ENCODE measurements at regions not wholly inside any gene's neighbourhood (a gene's known extent, or its start where the extent isn't known, plus 50 kb on each side); places are given as distances from the start of the nearest gene placed in this dataset.

DNA sequence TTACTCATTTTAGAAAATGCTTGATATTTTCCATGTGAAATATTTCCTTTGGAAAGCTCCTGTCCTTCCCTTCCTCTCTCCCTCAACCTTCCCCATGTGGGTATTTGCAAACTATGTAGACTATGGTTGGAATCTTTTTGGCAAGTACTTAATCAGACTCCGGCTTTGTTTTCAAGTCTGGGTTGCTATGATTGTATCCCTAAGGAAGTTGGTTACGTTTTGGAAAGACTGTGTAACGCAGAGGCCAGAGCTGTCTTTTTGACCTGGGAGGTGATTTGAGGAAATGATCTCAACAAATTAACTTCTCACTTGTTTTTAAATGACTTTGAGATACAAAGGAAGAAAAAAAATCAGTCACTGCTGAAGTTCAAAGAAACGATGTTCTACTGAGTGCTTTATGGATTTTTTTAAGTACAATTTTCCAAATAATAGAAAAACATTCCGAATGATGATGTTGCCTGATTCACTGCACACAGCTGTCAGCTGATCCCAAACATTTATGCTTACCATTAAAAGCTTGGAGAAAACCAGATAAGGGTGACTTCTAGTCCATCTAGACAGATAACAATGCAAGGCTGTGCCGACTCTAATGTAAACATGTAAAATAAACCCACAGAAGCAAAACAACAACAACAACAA, 145.5 kb upstream of the CELF2 start:
- ATAC-seq (peak; percentile 95), DNase-seq (ENCODE audit: missing footprints) (no peak)
- intact Hi-C loops (cut with DNase I), result loop anchor here (2.0 to 5.0 kb wide), 4 partner anchors 40 to 165 kb away; partner anchors contain the start of gene CELF2

DNA sequence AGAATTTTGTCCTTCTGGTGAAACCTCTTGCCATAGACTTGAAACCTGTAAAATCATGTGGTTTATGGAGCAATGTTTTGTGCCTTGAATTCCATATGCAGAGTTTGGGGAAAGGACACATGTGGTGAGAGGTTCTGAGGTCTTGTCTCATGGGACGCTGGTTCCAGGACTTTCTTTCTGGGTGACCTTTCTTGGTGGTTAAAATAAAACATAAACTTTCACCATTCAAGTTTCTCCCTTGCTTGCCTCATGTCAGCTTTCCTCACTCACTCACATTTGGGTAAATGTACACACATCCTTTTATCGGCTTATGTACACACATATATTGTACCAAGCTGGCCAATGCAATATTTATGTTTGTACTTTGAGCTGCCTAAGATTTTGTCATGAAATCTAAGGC, 144.9 kb upstream of the CELF2 start:
- intact Hi-C loops (cut with DNase I), result loop anchor here (2.0 to 5.0 kb wide), 4 partner anchors 40 to 165 kb away; partner anchors contain the start of gene CELF2
- ATAC-seq, result no peak
- DNase-seq (ENCODE audit: missing footprints), result no peak

DNA sequence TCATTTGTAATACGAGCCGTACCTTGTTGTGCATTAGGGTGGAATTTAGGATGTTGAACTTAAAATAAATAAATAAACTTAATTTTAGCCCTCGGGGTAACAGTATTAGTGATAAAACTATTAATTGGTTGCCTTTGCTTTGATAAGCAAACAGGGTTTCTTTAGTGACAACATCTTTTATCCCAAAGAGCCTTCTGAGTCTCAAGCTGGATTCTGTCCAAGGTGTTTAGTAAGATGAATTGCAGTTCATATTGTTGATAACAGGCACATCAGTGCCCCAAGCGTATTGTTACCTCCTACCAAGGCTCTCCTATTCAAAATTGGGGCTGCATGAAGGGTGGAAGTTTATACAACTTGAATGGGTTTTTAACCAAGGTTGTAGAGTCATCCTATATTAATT, 144.4 kb upstream of the CELF2 start:
- ATAC-seq, result no peak
- DNase-seq (ENCODE audit: missing footprints), result no peak
- intact Hi-C loops (cut with DNase I), result loop anchor here (2.0 to 5.0 kb wide), 4 partner anchors 41 to 164 kb away; partner anchors contain the start of gene CELF2

DNA sequence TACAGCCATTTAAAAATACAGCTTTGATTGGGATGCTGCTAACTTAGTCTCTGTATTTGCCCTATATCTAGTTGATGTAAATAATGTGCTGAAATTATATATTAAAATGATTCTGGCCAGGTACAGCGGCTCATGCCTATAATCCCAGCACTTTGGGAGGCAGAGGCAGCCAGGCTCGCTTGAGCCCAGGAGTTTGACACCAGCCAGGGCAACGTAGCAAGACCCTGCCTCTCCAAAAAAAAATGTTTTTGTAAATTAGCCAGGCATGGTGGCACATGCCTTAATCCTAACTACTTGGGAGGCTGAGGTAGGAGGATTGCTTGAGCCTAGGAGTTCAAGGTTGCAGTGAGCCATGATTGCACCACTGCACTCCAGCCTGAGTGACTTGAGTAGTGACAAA, 143.8 kb upstream of the CELF2 start:
- intact Hi-C loops (cut with DNase I), result loop anchor here (2.0 to 5.0 kb wide), 4 partner anchors 42 to 163 kb away; partner anchors contain the start of gene CELF2
- ATAC-seq, result no peak
- DNase-seq (ENCODE audit: missing footprints), result no peak

DNA sequence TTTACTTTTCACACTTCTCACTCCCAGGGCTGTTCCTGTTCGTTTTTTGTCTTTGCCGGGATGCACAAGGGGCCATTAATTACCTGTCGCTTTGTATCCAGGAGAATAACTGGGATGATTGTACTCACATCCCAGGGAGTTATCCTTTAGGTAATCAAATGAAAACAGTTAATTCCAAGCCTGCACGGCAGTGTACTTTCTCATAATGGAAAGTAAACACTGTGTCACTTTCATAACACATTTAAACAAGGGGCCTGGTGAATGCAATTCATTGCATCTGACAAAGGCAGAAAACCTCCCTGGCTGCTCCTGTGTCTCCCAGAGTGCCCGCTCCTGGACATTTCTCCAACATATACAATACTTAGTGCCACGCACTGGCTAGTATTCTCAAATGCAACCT, 138.7 kb upstream of the CELF2 start:
- no peak for ATAC-seq
- intact Hi-C loops (cut with DNase I), result no loop called here
- DNase-seq (ENCODE audit: missing footprints), result no peak

DNA sequence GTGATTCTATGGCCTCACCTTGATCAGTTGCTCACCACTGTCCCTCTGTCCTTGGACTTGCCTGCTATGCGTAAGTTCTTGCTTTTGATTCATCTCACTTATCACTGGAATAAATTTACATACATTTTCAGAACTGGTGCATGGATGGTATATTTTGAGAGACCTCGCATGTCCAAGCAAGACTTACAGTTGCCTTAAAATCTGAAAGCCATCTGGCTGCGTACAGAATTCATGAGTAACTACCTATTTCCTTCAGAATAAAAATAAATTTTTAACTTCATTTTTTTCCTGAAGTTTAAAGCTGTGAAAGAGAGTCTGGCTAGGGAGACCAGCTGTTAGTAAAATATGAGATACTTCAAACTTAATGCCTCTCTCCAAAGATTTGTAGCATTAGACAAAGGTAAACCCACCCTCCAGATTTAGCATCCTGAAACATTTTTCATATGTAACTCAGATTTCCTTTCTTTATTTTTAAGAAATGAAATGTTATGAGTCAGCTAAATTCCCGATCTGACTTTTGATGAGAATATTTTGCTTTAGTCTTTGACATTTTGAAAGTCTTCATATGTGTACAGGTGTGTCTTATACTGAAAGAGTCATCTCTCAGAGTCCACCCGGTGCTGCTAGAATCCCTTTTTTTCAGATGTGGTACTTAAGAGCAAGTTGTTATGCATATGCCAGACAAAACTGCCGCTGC, 136.4 kb upstream of the CELF2 start:
- DNase-seq (ENCODE audit: missing footprints) (no peak), ATAC-seq (no peak)
- intact Hi-C loops (cut with DNase I), result no loop called here

DNA sequence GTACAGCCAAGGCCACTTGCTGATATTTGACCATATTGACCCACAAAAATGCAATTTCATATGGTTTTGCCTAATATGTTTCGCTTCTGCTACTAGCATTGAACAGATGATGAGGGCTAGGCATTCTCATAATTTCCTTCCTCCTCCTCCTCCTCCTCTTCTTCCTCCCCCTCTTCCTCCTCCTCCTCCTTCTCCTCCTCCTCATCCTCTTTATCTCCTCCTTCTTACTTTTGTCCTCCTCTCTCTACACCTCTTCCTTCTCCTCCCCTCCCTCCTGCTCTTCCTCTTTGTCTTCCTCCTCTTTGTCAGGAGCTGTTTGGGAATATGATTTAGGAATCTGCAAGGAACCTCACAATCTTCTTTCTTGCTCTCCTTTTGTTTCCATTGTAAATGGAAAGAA, 133.9 kb upstream of the CELF2 start:
- intact Hi-C loops (cut with DNase I), result no loop called here
- no peak for ATAC-seq
- DNase-seq (ENCODE audit: missing footprints), result no peak

DNA sequence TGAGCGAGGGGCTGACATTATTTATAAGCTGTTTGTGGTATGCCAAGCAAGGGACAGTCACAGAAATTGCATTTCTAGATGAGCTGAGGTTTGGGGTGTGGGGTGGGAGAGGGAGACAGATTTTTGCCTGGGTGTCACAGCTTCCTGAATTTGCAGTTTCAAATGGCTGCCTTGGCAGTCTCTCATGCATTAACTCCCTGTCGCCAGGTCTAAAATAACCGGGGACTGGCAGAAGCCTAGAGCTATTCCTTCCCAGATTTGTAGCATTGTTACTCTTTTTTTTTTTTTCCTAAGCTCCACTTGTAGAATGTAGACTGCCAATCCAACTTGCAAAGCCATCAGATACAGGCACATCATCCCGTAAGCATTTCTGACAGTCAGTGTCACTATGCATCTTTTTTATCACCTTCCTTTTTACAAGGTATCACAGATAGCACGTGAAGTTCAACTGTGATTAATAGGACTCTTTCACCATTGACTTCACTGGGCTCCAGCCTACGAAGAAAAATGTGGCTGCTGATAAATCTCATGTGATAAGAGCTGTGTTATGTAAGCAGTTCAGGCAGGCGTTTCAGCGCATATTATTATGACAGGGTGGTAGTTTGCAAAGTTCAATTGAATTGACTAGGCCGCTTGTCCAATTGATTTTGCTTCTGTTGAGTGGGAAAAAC, 130.7 kb upstream of the CELF2 start:
- ATAC-seq, result peak; percentile 68
- intact Hi-C loops (cut with DNase I), result no loop called here
- DNase-seq (ENCODE audit: missing footprints), result no peak

DNA sequence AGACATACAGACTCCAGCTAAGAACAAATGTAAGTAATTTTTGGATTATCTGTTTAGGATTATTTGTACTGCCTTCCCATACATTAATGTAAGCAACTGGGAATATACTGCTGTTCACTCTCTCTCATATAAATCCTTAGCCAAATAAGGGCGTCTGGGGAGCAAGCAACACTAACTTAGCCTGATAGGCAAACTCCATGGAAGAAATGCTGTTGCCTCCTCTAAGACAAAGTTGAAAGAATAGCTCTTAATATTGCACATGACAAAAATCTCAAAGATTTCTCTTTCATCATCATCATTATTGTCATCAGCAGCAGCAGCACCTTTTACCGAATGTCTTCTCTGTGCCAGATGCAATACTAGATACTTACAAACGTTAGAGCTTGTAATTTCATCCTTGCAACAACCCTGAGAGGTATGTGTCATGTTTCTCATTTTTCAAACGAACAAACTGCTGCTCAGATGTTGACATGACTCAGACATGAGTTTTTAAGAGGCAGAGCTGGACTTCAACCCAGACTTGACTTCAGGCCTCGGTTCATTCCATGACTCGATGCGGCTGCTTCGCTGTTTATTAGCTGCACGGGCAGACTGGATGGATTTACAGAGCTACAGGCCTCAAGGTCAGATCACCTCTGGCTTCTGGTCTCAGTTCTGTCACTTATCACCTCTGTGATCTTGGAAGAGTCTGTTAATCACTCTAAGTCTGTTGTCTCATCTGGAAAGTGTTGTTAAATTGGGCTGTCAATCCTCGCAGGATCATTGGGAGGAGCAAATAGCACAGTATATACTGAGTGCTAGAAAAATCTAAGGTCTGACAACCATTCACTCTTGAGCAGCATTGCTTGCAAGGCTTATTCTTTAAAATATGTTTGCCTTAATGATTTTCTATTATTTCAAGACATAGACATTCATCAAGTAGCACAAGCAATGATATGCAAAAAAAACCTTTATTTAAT, 126.3 kb upstream of the CELF2 start:
- intact Hi-C loops (cut with DNase I), result no loop called here
- DNase-seq (ENCODE audit: missing footprints), result no peak
- no peak for ATAC-seq

DNA sequence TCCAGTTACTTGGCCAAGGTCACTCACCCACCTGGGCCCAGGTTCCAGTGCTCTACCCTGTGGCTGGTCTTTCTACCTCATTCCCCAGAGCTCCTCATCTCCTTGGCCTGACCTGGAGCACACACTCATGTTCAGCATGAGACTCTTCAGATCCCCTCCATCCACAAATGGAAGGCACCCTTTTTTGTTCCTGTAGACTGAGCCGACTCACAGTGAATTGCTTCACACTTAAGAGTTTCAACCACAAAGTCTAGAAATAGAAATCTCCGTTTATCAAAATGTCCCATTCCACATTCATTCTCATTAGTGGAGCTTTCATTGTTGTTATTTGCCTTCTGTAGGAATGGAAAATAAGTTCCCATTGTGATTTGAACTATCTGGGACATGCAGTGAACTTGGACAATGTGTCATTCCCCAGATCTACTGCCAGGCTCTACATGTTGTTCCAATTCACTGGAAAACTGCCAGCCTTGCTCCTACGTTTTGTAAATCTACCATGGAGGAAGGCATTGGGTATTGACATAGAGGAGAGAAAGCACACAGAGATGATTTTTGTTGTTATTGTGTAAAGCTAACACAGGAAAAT, 125.3 kb upstream of the CELF2 start:
- intact Hi-C loops (cut with DNase I), result no loop called here
- no peak for DNase-seq (ENCODE audit: missing footprints)
- peak; percentile 63 for ATAC-seq

DNA sequence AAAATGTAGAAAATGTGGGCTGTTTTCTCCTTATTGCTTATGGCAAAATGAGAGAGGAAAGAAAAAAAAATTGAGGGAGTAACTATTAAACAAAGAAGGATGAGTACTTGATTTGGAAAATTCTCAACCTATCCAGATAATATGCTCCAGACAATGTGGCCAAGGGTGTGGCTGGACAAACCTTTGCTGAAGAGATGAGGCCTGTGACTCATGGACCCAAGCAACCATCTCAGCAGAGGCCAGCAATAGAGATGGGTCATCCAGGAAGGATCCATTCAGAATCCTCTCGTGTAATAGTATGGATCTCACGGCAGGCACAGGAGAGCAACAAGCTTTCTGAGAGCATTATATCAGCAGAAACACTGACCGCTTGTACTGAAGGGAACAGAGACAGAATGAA, 120.3 kb upstream of the CELF2 start:
- intact Hi-C loops (cut with DNase I), result no loop called here
- no peak for ATAC-seq

DNA sequence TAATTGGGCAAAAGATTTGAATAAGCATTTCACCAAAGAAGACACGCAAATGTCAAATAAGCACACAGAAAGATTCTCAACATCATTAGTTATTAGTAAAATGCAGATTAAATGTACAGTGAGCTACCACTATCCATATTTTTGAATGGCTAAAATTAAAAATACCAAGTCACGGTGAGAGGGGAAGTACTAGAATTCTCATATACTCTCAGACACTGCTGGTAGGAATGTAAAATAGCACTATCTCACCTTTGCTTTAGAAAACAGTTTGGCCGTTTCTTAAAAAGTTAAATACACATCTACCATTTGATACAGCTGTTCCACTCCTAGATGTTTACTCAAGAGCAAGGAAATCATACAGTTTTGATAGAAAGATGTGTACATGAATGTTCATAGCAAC, 115.8 kb upstream of the CELF2 start:
- intact Hi-C loops (cut with DNase I), result no loop called here
- ATAC-seq (no peak), DNase-seq (ENCODE audit: missing footprints) (no peak)

More for the DNA sequence above, 120.3 kb upstream of the CELF2 start:
- DNase-seq (ENCODE audit: missing footprints), result no peak

DNA sequence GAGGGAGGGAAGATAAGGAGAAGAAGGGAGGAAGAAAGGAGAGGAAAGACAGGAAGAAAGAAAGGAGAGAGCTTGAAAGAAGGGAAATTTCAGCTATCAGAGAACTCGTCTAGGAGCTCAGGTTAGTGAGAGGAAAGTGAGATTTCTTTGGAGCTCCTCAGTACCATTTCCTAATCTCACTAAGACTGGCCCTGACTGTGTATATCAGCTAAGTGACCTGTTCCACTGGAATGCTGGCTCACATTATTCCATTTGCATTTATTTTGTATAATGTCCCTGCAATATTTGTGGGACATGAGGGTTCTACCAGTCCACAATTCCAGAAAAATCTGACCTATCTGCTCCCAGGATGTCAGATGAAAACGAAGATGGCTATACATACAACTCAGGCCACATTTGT, 114.7 kb upstream of the CELF2 start:
- DNase-seq (ENCODE audit: missing footprints) (no peak), ATAC-seq (no peak)
- intact Hi-C loops (cut with DNase I), result no loop called here

DNA sequence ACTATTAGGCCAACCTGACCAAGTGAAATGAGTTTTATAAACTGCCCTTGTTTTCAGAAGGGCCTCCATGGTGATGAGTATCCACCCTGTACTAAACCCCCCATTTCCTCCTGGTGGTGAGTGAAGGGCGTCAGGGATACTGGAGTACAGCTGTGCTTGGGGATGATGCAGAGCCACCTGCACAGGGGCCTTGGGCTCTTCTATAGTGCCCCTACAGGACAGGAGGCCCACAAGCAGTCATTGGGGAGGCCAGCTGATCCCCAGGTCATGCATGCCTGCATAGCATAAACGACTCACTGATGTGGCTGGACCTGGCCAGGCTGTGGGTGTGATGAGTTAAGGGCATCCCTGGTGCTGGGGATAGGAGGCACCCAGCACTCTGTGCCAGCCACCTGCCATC, 114.1 kb upstream of the CELF2 start:
- ATAC-seq (peak; percentile 28), DNase-seq (ENCODE audit: missing footprints) (no peak)
- intact Hi-C loops (cut with DNase I), result no loop called here

DNA sequence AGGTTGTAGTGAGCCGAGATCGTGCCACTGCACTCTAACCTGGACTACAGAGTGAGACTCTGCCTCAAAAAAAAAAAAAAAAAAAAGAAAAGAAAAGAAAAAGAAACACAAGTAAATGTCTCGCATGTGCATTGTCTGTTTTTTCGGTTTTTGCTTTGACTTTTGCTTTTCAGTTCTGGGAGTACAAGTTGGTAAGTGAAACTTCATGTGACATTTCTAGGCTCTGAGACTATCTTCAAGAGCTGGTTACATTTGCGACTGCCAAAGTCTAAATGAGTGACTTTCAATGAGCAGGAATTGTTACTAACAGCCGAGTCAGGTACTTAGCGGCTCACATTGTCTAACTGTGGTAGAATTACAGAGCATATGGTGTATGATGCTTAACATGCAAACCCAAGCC, 107.0 kb upstream of the CELF2 start:
- intact Hi-C loops (cut with DNase I), result loop anchor here (5.0 kb wide), 3 partner anchors 83 to 112 kb away; no protein-coding TSS in a partner anchor
- DNase-seq (ENCODE audit: missing footprints) (no peak), ATAC-seq (peak; percentile 9)

DNA sequence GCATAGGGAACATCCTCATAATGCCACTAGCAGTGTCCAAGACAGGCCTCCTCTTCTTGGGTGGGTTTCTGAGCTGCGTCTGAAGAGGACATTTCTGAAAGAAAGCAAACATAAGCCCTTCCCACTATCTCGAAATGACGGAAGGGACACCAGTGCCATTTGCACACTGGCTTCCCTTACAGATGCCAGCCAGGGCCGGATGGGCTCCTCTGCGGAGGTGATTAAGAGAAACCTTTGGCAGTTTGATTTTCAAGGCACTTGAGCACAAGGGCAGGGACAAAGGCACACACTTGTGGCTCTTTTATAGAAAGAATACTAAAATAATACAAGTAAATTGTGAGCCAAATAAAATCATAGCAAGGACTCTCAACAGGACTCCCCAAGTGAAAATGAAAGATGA, 106.6 kb upstream of the CELF2 start:
- peak; percentile 43 for ATAC-seq
- intact Hi-C loops (cut with DNase I), result loop anchor here (5.0 kb wide), 3 partner anchors 84 to 111 kb away; no protein-coding TSS in a partner anchor
- no peak for DNase-seq (ENCODE audit: missing footprints)

DNA sequence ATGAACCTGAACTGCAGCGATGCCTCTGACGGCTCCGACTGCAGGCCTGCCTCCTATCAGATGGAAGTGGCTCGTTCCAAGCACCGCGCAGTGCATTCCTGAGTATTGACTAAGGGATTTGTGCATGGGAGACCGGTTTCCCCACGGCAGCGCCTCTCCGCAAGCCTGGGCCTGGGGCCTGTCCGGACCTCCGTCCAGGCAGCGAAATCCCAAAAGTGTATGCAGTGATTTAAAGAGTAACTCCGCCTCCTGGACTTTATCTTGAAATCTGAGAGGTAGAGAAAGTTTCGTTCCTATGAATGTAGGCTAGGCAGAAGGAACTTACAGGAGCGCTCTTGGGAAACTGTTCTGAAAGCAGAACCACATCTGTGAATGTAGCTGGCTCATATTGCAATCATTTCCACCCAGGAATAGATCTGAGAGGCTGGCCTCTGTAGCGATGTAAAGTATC, 106.2 kb upstream of the CELF2 start:
- intact Hi-C loops (cut with DNase I), result loop anchor here (5.0 kb wide), 3 partner anchors 84 to 111 kb away; no protein-coding TSS in a partner anchor
- ATAC-seq, result peak; percentile 79

DNA sequence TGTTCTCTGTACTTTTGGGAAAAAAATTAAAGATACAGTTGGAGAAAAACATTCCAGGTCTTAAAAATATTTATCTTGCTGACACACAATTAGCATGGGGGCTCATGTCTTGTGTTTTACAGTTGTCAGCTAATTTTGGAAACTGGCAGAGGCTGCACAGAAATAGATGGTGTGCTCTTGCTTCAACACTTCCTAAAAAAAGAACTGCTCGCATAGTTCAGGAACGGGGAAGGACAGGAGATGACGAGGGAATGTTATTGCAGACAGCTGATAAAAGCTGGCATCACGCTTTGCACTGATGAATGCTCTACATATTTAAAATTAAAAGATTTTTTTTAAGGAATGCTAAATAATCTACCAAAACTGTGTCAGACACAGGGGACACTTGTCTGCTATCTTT, 103.5 kb upstream of the CELF2 start:
- ATAC-seq (peak; percentile 80), DNase-seq (ENCODE audit: missing footprints) (no peak)
- intact Hi-C loops (cut with DNase I), result loop anchor here (5.0 kb wide), 3 partner anchors 87 to 112 kb away; no protein-coding TSS in a partner anchor

More for the DNA sequence above, 106.2 kb upstream of the CELF2 start:
- peak; percentile 82 for DNase-seq (ENCODE audit: missing footprints)

Measured in Right ventricle myocardium inferior (tissue), 1 donor.